ENCODE measurements at regions not wholly inside any gene's neighbourhood (a gene's known extent, or its start where the extent isn't known, plus 50 kb on each side); places are given as distances from the start of the nearest gene placed in this dataset.

- TF ChIP-seq BHLHE40 (IDR thresholded peaks at IDR 0.05; ENCODE audit: borderline replicate concordance), result no peak
- TF ChIP-seq SUZ12 (IDR thresholded peaks at IDR 0.05), result no peak
- no peak for TF ChIP-seq FOXK2 (IDR thresholded peaks at IDR 0.05)
- TF ChIP-seq LEF1 (IDR thresholded peaks at IDR 0.05; ENCODE audit: borderline replicate concordance), result no peak
These were observed 269.9 kb upstream of the PAPPA start for GRCh38 chr9:115883467-115884329.

Measured in HEK293T (cell line).